ENCODE measurements at regions not wholly inside any gene's neighbourhood (a gene's known extent, or its start where the extent isn't known, plus 50 kb on each side); places are given as distances from the start of the nearest gene placed in this dataset.

GRCh38 chr5:68707575-68707974 is 386.2 kb upstream of the SLC30A5 start:
- Mint-ChIP-seq H3K4me3 (no peak overlapping the region), H3K36me3 (no peaks in the 10 kb centered on the region), H3K27ac (no peak overlapping the region), H3K27me3 (ENCODE audit: low read depth in 3 of 3) (no peaks in the 10 kb centered on the region), H3K9me3 (peaks cover 2 to 10% (median 6%) of the 10 kb centered on the region in 7 donors), H3K4me1 (no peaks in the 10 kb centered on the region)
- Histone ChIP-seq H3K4me3 (replicated peaks in 1 of 3; ENCODE audit: low read depth in 2 of 3, low read length in 3 of 3) (no peak overlapping the region), H2AFZ (ENCODE audit: insufficient read depth, low read depth, low read length, poor library complexity, severe bottlenecking) (no peak overlapping the region), H3K36me3 (replicated peaks in 1 of 2; ENCODE audit: control insufficient read depth in 1 of 2, insufficient read depth in 2 of 2, low read length in 2 of 2) (no peaks in the 10 kb centered on the region), H3K27me3 (ENCODE audit: control insufficient read depth in 2 of 2, insufficient read depth in 2 of 2, low read length in 2 of 2) (no peaks in the 10 kb centered on the region), H3K79me2 (ENCODE audit: insufficient read depth, low read length) (no peaks in the 10 kb centered on the region), H3K4me2 (replicated peaks; ENCODE audit: extremely low read depth, low read length, poor library complexity, severe bottlenecking) (no peak overlapping the region), H3K9ac (ENCODE audit: insufficient read depth, low read length, poor library complexity, severe bottlenecking) (no peak overlapping the region), H3K27ac (ENCODE audit: low read depth in 1 of 2, low read length in 2 of 2) (no peak overlapping the region), H3K9me3 (replicated peaks in 1 of 2; ENCODE audit: control insufficient read depth in 1 of 2, insufficient read depth in 1 of 2, low read length in 2 of 2) (peaks cover 0 to 4% of the 10 kb centered on the region in 2 donors), H3K4me1 (ENCODE audit: control insufficient read depth in 1 of 2, insufficient read depth in 2 of 2, low read length in 2 of 2) (no peaks in the 10 kb centered on the region), H4K20me1 (ENCODE audit: insufficient read depth, low read length) (no peaks in the 10 kb centered on the region)
- TF ChIP-seq, protein P1, sequence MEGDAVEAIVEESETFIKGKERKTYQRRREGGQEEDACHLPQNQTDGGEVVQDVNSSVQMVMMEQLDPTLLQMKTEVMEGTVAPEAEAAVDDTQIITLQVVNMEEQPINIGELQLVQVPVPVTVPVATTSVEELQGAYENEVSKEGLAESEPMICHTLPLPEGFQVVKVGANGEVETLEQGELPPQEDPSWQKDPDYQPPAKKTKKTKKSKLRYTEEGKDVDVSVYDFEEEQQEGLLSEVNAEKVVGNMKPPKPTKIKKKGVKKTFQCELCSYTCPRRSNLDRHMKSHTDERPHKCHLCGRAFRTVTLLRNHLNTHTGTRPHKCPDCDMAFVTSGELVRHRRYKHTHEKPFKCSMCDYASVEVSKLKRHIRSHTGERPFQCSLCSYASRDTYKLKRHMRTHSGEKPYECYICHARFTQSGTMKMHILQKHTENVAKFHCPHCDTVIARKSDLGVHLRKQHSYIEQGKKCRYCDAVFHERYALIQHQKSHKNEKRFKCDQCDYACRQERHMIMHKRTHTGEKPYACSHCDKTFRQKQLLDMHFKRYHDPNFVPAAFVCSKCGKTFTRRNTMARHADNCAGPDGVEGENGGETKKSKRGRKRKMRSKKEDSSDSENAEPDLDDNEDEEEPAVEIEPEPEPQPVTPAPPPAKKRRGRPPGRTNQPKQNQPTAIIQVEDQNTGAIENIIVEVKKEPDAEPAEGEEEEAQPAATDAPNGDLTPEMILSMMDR (IDR thresholded peaks at IDR 0.05), result no peak
- no peak for DNase-seq
- no CpG with 5 or more reads among the region's 2 CpGs for WGBS (ENCODE audit: insufficient coverage)
- intact Hi-C loops (cut with micrococcal nuclease), result no loop called here

- no peak overlapping the region for H2AFZ ChIP-seq (ENCODE audit: insufficient read depth, low read depth, low read length, poor library complexity, severe bottlenecking)
Measured at GRCh38 chr5:68708156-68708841, 385.5 kb upstream of the SLC30A5 start.

More at GRCh38 chr5:68708156-68708841, 385.5 kb upstream of the SLC30A5 start:
- Histone ChIP-seq H3K4me3 (replicated peaks in 1 of 3; ENCODE audit: low read depth in 2 of 3, low read length in 3 of 3) (no peak overlapping the region), H3K9me3 (replicated peaks in 1 of 2; ENCODE audit: control insufficient read depth in 1 of 2, insufficient read depth in 1 of 2, low read length in 2 of 2) (peaks cover 0 to 4% of the 10 kb centered on the region in 2 donors), H3K79me2 (ENCODE audit: insufficient read depth, low read length) (no peaks in the 10 kb centered on the region), H3K4me1 (ENCODE audit: control insufficient read depth in 1 of 2, insufficient read depth in 2 of 2, low read length in 2 of 2) (no peaks in the 10 kb centered on the region), H3K27ac (ENCODE audit: low read depth in 1 of 2, low read length in 2 of 2) (no peak overlapping the region), H4K20me1 (ENCODE audit: insufficient read depth, low read length) (no peaks in the 10 kb centered on the region), H3K4me2 (replicated peaks; ENCODE audit: extremely low read depth, low read length, poor library complexity, severe bottlenecking) (no peak overlapping the region), H3K27me3 (ENCODE audit: control insufficient read depth in 2 of 2, insufficient read depth in 2 of 2, low read length in 2 of 2) (no peaks in the 10 kb centered on the region), H3K36me3 (replicated peaks in 1 of 2; ENCODE audit: control insufficient read depth in 1 of 2, insufficient read depth in 2 of 2, low read length in 2 of 2) (no peaks in the 10 kb centered on the region), H3K9ac (ENCODE audit: insufficient read depth, low read length, poor library complexity, severe bottlenecking) (no peak overlapping the region)
- Mint-ChIP-seq H3K36me3 (no peaks in the 10 kb centered on the region), H3K4me1 (no peaks in the 10 kb centered on the region), H3K27me3 (ENCODE audit: low read depth in 3 of 3) (no peaks in the 10 kb centered on the region), H3K9me3 (peaks cover 2 to 10% (median 6%) of the 10 kb centered on the region in 7 donors), H3K27ac (no peak overlapping the region), H3K4me3 (no peak overlapping the region)
- intact Hi-C loops (cut with micrococcal nuclease), result no loop called here
- DNase-seq, result no peak
- WGBS (ENCODE audit: insufficient coverage), result no CpG with 5 or more reads among the region's 7 CpGs
- TF ChIP-seq, protein P1 (IDR thresholded peaks at IDR 0.05), result no peak

Data from CD14-positive monocyte (primary cell).